K562 (cell line): ENCODE measurements at regions not wholly inside any gene's neighbourhood (a gene's known extent, or its start where the extent isn't known, plus 50 kb on each side); places are given as distances from the start of the nearest gene placed in this dataset.

Experiments used
- ATAC-seq: fragments of 200-7000 bp; cut with Tn5 transposase; 3 replicates; pipeline ENCODE4 v1.9.1; 2020; ENCODE audit warnings: moderate library complexity
- BruUV-seq: library from RNA; stranded (reverse); fragments of 400-500 nt; replicated peaks from 2 replicates; lab custom pipeline; 2021; lab: Mats Ljungman, UMichigan
- CTCF ChIA-PET: fragments of 300-600 bp; formaldehyde crosslinking; extraction: SDS; loops from one replicate; lab custom pipeline; 2021; ENCODE audit warnings: low intra/inter-chr PET ratio; lab: Yijun Ruan, JAX
- POLR2A ChIA-PET: fragments of 300-600, 350-650 bp; sonication (Branson Sonifier 250); formaldehyde crosslinking; extraction: SDS; loops from one replicate; lab custom pipeline; 2021; ENCODE audit warnings: antibody characterized with exemption, inconsistent platforms; lab: Yijun Ruan, JAX
- DNase-seq, 4 experiments: peaks; one replicate each; pipeline versions ENCODE4 v3.0.0 to v3.0.0-alpha.2; 2011 to 2018; ENCODE audit warnings: low spot score in 3 of 4, mixed read lengths in 3 of 4; ENCODE audit errors: extremely low read depth in 1 of 4
- FAIRE-seq: peaks from 2 replicates; lab custom pipeline; 2011; peaks lifted over from hg19 to GRCh38; lab: Jason Lieb, UNC
- H2AFZ ChIP-seq: 2 replicates; pipeline ENCODE4 v1.6.0; 2011; ENCODE audit warnings: low read depth, low read length, control low read depth, inconsistent platforms
- H3K27ac ChIP-seq: fragments of 200-600 bp; 3 replicates; pipeline ENCODE4 v1.8.0; 2011; ENCODE audit warnings: low read depth, mild to moderate bottlenecking, control low read depth, inconsistent platforms, low read length, moderate library complexity, mixed read lengths; ENCODE audit errors: extremely low read depth
- H3K27me3 ChIP-seq, 2 experiments: fragments of 300-600 bp in 1 of 2; 2 replicates in 1 of 2; 3 replicates in 1 of 2; pipeline versions ENCODE4 v1.6.0 to v1.8.0; 2011; ENCODE audit warnings: inconsistent platforms in 2 of 2, low read length in 2 of 2, mild to moderate bottlenecking in 1 of 2, mixed read lengths in 1 of 2, moderate library complexity in 1 of 2; ENCODE audit not compliant: control insufficient read depth in 2 of 2, insufficient read depth in 2 of 2
- H3K36me3 ChIP-seq: fragments of 300-600 bp; 3 replicates; pipeline ENCODE4 v1.8.0; 2011; ENCODE audit warnings: mild to moderate bottlenecking, low read length, inconsistent platforms; ENCODE audit not compliant: control insufficient read depth, insufficient read depth
- H3K4me1 ChIP-seq, 2 experiments: fragments of 200-600 bp in 1 of 2; replicated peaks in 1 of 2; 2 replicates in 1 of 2; 3 replicates in 1 of 2; pipeline versions ENCODE4 v1.5.1 to v1.8.0; 2011; ENCODE audit warnings: inconsistent platforms in 2 of 2, low read length in 2 of 2, mild to moderate bottlenecking in 1 of 2, mixed read lengths in 1 of 2, moderate library complexity in 1 of 2; ENCODE audit not compliant: control insufficient read depth in 2 of 2, insufficient read depth in 2 of 2
- H3K4me2 ChIP-seq: 2 replicates; pipeline ENCODE4 v1.6.1; 2011; ENCODE audit warnings: low read length, control low read depth, inconsistent platforms, mixed read lengths; ENCODE audit not compliant: insufficient read depth
- H3K4me3 ChIP-seq: fragments of 200-600 bp; sonication (generic), shearing (Covaris generic); 2 replicates; pipeline ENCODE4 v1.5.1; 2016; ENCODE audit warnings: control low read depth, inconsistent platforms
- H3K79me2 ChIP-seq: fragments of 200-600 bp; 3 replicates; pipeline ENCODE4 v1.8.0; 2011; ENCODE audit warnings: low read length, inconsistent platforms; ENCODE audit not compliant: control insufficient read depth, insufficient read depth
- H3K9ac ChIP-seq, 2 experiments: 2 replicates each; pipeline versions ENCODE4 v1.6.0 to v1.6.1; 2011; ENCODE audit warnings: low read depth in 2 of 2, low read length in 2 of 2, control low read depth in 1 of 2, inconsistent platforms in 1 of 2, mild to moderate bottlenecking in 1 of 2, mixed read lengths in 1 of 2; ENCODE audit not compliant: insufficient read depth in 1 of 2
- H3K9me1 ChIP-seq: one replicate; pipeline ENCODE4 v1.6.0; 2011; ENCODE audit warnings: inconsistent platforms, mild to moderate bottlenecking, low read length, moderate library complexity; ENCODE audit not compliant: control insufficient read depth, insufficient read depth
- H3K9me3 ChIP-seq: replicated peaks from 2 replicates; pipeline ENCODE4 v1.5.1; 2011; ENCODE audit warnings: low read depth, low read length, inconsistent platforms; ENCODE audit not compliant: control insufficient read depth, insufficient read depth
- H4K20me1 ChIP-seq: replicated peaks from 2 replicates; pipeline ENCODE4 v1.6.1; 2011; ENCODE audit warnings: low read length, inconsistent platforms, mixed read lengths; ENCODE audit not compliant: control insufficient read depth, insufficient read depth
- CEBPG ChIP-seq, 3 experiments: fragments of 200-800 bp in 1 of 3; sonication (Bioruptor generic) in 1 of 3; sonication (generic) in 1 of 3; formaldehyde crosslinking in 1 of 3; IDR thresholded peaks in 2 of 3; conservative IDR thresholded peaks in 1 of 3; 2 replicates each; pipeline versions ENCODE4 v1.6.1 to v1.8.0; 2016 to 2022; ENCODE audit warnings: missing compliant biosample characterization in 2 of 3, missing genetic modification characterization in 2 of 3, mild to moderate bottlenecking in 1 of 3, missing genetic modification reagents in 1 of 3
- GTF2F1 ChIP-seq: IDR thresholded peaks from 2 replicates; pipeline ENCODE4 v1.6.1; 2011; ENCODE audit warnings: low read depth, low read length, improper control_type of control experiment
- MTA1 ChIP-seq: fragments of 450-650 bp; IDR thresholded peaks from 2 replicates; pipeline ENCODE4 v1.6.1; 2017; ENCODE audit warnings: borderline replicate concordance
- NR4A1 ChIP-seq, 2 experiments: fragments of 250-450 bp in 1 of 2; fragments of 450-650 bp in 1 of 2; sonication (Bioruptor Pico) in 1 of 2; IDR thresholded peaks; 2 replicates each; pipeline versions ENCODE4 v1.4.0 to v1.6.1; 2016 to 2020; ENCODE audit warnings: mild to moderate bottlenecking in 2 of 2, missing compliant biosample characterization in 1 of 2, missing genetic modification characterization in 1 of 2, moderate library complexity in 1 of 2
- TCF7 ChIP-seq: sonication (generic); IDR thresholded peaks from 2 replicates; pipeline ENCODE4 v1.6.1; 2016; ENCODE audit warnings: antibody characterized with exemption, borderline replicate concordance
- XRCC4 ChIP-seq: IDR thresholded peaks from one replicate; pipeline ENCODE4 v1.6.1; 2011; ENCODE audit not compliant: insufficient read depth, insufficient read length; ENCODE audit errors: extremely low read depth
- ZNF507 ChIP-seq: conservative IDR thresholded peaks from 2 replicates; pipeline ENCODE4 v1.6.1; 2017; ENCODE audit warnings: missing genetic modification characterization, missing compliant biosample characterization
- WGBS: fragments of 100-300 bp; shearing (Covaris generic); methylation state at CpG from one replicate; pipeline ENCODE4 v1.1.6; 2016; ENCODE audit warnings: low coverage, mixed read lengths; ENCODE audit not compliant: insufficient coverage; ENCODE audit errors: missing lambda C conversion rate; 5-methylcytosine and 5-hydroxymethylcytosine counted together
- in situ Hi-C: fragments of 300-500 bp; cut with MboI; formaldehyde crosslinking; loops from 4 replicates; pipeline ENCODE4 v1.15.0; 2018; ENCODE audit warnings: inconsistent platforms, mixed read lengths
- intact Hi-C: fragments of 100-400 bp; cut with micrococcal nuclease; formaldehyde crosslinking; loops from 2 replicates; pipeline ENCODE4 v1.14.2; 2022
- TF ChIP-seq, protein P1 (sequence below), 2 experiments: fragments of 200-800 bp in 1 of 2; sonication (Bioruptor generic) in 1 of 2; sonication (generic) in 1 of 2; formaldehyde crosslinking in 1 of 2; IDR thresholded peaks in 1 of 2; conservative IDR thresholded peaks in 1 of 2; 2 replicates each; pipeline versions ENCODE4 v1.5.0 to v1.6.1; 2016 to 2020; ENCODE audit warnings: missing compliant biosample characterization in 1 of 2, missing genetic modification characterization in 1 of 2, missing genetic modification reagents in 1 of 2

DNA sequence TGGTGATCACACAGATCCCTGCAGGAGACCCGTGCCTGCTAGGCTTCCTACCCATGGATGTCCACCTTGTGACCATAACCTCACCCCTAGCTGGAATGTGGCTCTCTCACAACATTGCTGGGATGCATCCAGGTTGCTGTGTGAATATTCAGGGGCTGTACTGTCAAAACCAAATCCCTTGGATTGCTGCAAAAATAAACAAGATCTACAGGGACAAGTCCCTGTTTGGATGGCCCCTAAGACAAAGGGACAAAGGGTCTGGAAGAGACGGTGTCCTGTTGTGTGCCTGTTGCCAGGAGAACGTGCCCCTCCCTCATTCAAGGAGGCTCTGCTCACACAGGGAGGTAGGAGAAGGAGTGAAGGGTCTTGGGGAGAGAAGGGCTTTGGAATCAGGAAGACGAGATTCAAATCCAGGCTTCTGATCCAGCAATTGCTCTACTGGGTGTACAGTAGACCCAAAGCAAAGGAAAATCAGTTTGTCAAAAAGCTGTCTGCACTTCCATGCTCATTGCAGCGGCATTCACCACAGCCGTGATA is 89.2 kb upstream of the WASF3 start:
- no peak for DNase-seq
- 0% methylated on average over 4 of the region's 6 CpGs for WGBS
- ChIA-PET CTCF (no interaction called here), POLR2A (no interaction called here)
- Histone ChIP-seq H3K27ac (no peak overlapping the region), H3K9ac (no peak overlapping the region), H4K20me1 (no peaks in the 10 kb centered on the region), H3K36me3 (no peaks in the 10 kb centered on the region), H3K79me2 (no peaks in the 10 kb centered on the region), H3K4me3 (no peak overlapping the region), H2AFZ (no peak overlapping the region), H3K9me1 (no peaks in the 10 kb centered on the region), H3K4me1 (no peaks in the 10 kb centered on the region), H3K9me3 (no peaks in the 10 kb centered on the region), H3K27me3 (peaks cover 0 to 9% of the 10 kb centered on the region in 2 experiments; a peak in 2 of 5 replicates), H3K4me2 (no peak overlapping the region)
- TF ChIP-seq, protein P1, sequence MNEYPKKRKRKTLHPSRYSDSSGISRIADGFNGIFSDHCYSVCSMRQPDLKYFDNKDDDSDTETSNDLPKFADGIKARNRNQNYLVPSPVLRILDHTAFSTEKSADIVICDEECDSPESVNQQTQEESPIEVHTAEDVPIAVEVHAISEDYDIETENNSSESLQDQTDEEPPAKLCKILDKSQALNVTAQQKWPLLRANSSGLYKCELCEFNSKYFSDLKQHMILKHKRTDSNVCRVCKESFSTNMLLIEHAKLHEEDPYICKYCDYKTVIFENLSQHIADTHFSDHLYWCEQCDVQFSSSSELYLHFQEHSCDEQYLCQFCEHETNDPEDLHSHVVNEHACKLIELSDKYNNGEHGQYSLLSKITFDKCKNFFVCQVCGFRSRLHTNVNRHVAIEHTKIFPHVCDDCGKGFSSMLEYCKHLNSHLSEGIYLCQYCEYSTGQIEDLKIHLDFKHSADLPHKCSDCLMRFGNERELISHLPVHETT (CRISPR knock-in tag; conservative IDR thresholded peaks at IDR 0.05 in 1 of 2, IDR thresholded peaks at IDR 0.05 in 1 of 2) = no peak
- TF ChIP-seq MTA1 (no peak), ZNF507 (tag) (no peak), TCF7 (no peak), CEBPG (CRISPR knock-in tag; IDR thresholded peaks at IDR 0.05) (no peak), CEBPG (tag; conservative IDR thresholded peaks at IDR 0.05 in 1 of 2, IDR thresholded peaks at IDR 0.05 in 1 of 2) (no peak), XRCC4 (no peak), GTF2F1 (no peak), NR4A1 (CRISPR knock-in tag; IDR thresholded peaks at IDR 0.05) (no peak), NR4A1 (tag; IDR thresholded peaks at IDR 0.05) (no peak)
- FAIRE-seq = no peak
- BruUV-seq = no TSS peak
- no peak for ATAC-seq
- in situ Hi-C loops (no loop called here), intact Hi-C loops (no loop called here)
